HEK293 (cell line): ENCODE measurements at regions not wholly inside any gene's neighbourhood (a gene's known extent, or its start where the extent isn't known, plus 50 kb on each side); places are given as distances from the start of the nearest gene placed in this dataset.

Experiments used
- CTCF ChIA-PET: fragments of 350-600 bp; formaldehyde crosslinking; extraction: SDS; loops from one replicate; lab custom pipeline; 2021; ENCODE audit warnings: antibody characterized with exemption; lab: Yijun Ruan, JAX
- POLR2A ChIA-PET: fragments of 300-600 bp; formaldehyde crosslinking; extraction: SDS; loops from one replicate; lab custom pipeline; 2020; ENCODE audit warnings: antibody characterized with exemption, inconsistent platforms; lab: Yijun Ruan, JAX
- H3K27ac ChIP-seq: fragments of 200-500 bp; sonication (Bioruptor generic); 2 replicates; pipeline ENCODE4 v1.5.1; 2014; ENCODE audit warnings: low read depth, low read length, control low read depth, inconsistent platforms; ENCODE audit errors: extremely low read depth
- H3K36me3 ChIP-seq, 2 experiments: fragments of 200-500 bp in 1 of 2; sonication (Bioruptor generic) in 1 of 2; 1 replicate in 1 of 2; 2 replicates in 1 of 2; pipeline ENCODE4 v1.5.1; 2014 to 2017; ENCODE audit warnings: inconsistent platforms in 2 of 2, low read length in 2 of 2; ENCODE audit not compliant: control insufficient read depth in 2 of 2, insufficient read depth in 1 of 2
- H3K4me1 ChIP-seq: fragments of 200-500 bp; sonication (Bioruptor generic); 2 replicates; pipeline ENCODE4 v1.5.1; 2014; ENCODE audit warnings: mild to moderate bottlenecking, low read length, inconsistent platforms; ENCODE audit not compliant: control insufficient read depth, insufficient read depth
- H3K4me3 ChIP-seq: 2 replicates; pipeline ENCODE4 v1.5.1; 2011; ENCODE audit warnings: low read depth, mild to moderate bottlenecking, control low read depth, low read length, moderate library complexity
- H3K9me3 ChIP-seq: fragments of 200-500 bp; sonication (Bioruptor generic); 2 replicates; pipeline ENCODE4 v1.5.1; 2014; ENCODE audit warnings: low read depth, low read length, inconsistent platforms; ENCODE audit not compliant: control insufficient read depth, insufficient read depth
- BCL11B ChIP-seq: fragments of 450-650 bp; formaldehyde crosslinking; IDR thresholded peaks from 2 replicates; pipeline ENCODE4 v1.5.1; 2016; ENCODE audit warnings: low read depth, missing biosample characterization, missing genetic modification characterization
- GFI1B ChIP-seq: fragments of 450-650 bp; formaldehyde crosslinking; IDR thresholded peaks from 2 replicates; pipeline ENCODE4 v1.5.1; 2016; ENCODE audit warnings: missing biosample characterization, missing genetic modification characterization
- GLI4 ChIP-seq: fragments of 450-650 bp; formaldehyde crosslinking; IDR thresholded peaks from 2 replicates; pipeline ENCODE4 v1.5.1; 2016; ENCODE audit warnings: missing biosample characterization, missing genetic modification characterization
- HOXC10 ChIP-seq: sonication (generic); formaldehyde crosslinking; IDR thresholded peaks from 2 replicates; pipeline ENCODE4 v1.8.1; 2023; ENCODE audit warnings: mild to moderate bottlenecking, missing genetic modification reagents
- KLF9 ChIP-seq: fragments of 450-650 bp; formaldehyde crosslinking; IDR thresholded peaks from 2 replicates; pipeline ENCODE4 v1.5.1; 2016; ENCODE audit warnings: missing biosample characterization, missing genetic modification characterization, low read depth
- PRDM2 ChIP-seq: fragments of 450-650 bp; formaldehyde crosslinking; IDR thresholded peaks from 2 replicates; pipeline ENCODE4 v1.5.1; 2016; ENCODE audit warnings: missing biosample characterization, missing genetic modification characterization, borderline replicate concordance
- SETDB1 ChIP-seq: IDR thresholded peaks from one replicate; pipeline ENCODE4 v1.6.1; 2017; ENCODE audit warnings: mild to moderate bottlenecking, low read length, moderate library complexity, mixed read lengths; ENCODE audit not compliant: insufficient read length
- ZNF184 ChIP-seq: fragments of 450-650 bp; IDR thresholded peaks from 2 replicates; pipeline ENCODE4 v1.5.1; 2018; ENCODE audit warnings: missing biosample characterization, mild to moderate bottlenecking, missing genetic modification characterization
- ZNF394 ChIP-seq: fragments of 450-650 bp; formaldehyde crosslinking; IDR thresholded peaks from 2 replicates; pipeline ENCODE4 v1.5.1; 2016; ENCODE audit warnings: missing biosample characterization, missing genetic modification characterization, mild to moderate bottlenecking, moderate library complexity, borderline replicate concordance
- ZNF433 ChIP-seq: fragments of 450-650 bp; formaldehyde crosslinking; IDR thresholded peaks from 2 replicates; pipeline ENCODE4 v1.5.1; 2016; ENCODE audit warnings: missing biosample characterization, missing genetic modification characterization, low read depth
- ZNF580 ChIP-seq: fragments of 450-650 bp; formaldehyde crosslinking; IDR thresholded peaks from 2 replicates; pipeline ENCODE4 v1.5.1; 2016; ENCODE audit warnings: missing biosample characterization, missing genetic modification characterization
- TF ChIP-seq, protein P1 (sequence below): fragments of 450-650 bp; formaldehyde crosslinking; IDR thresholded peaks from 2 replicates; pipeline ENCODE4 v1.5.1; 2016; ENCODE audit warnings: missing biosample characterization, missing genetic modification characterization
- TF ChIP-seq, protein P2 (sequence below): fragments of 450-650 bp; formaldehyde crosslinking; IDR thresholded peaks from 2 replicates; pipeline ENCODE4 v1.5.1; 2017; ENCODE audit warnings: missing biosample characterization, mild to moderate bottlenecking, missing genetic modification characterization, moderate library complexity
- TF ChIP-seq, protein P3 (sequence below): fragments of 450-650 bp; formaldehyde crosslinking; optimal IDR thresholded peaks from 2 replicates; pipeline ENCODE3; 2016; ENCODE audit warnings: missing biosample characterization, mild to moderate bottlenecking, missing genetic modification characterization
- TF ChIP-seq, protein P4 (sequence below): fragments of 450-650 bp; formaldehyde crosslinking; IDR thresholded peaks from 2 replicates; pipeline ENCODE4 v1.5.1; 2016; ENCODE audit warnings: missing biosample characterization, missing genetic modification characterization, low read depth
- TF ChIP-seq, protein P5 (sequence below): fragments of 450-650 bp; formaldehyde crosslinking; conservative IDR thresholded peaks from 2 replicates; pipeline ENCODE4 v1.5.1; 2016; ENCODE audit warnings: low read depth, missing biosample characterization, missing genetic modification characterization
- TF ChIP-seq, protein P6 (sequence below): fragments of 450-650 bp; formaldehyde crosslinking; IDR thresholded peaks from 2 replicates; pipeline ENCODE4 v1.5.1; 2017; ENCODE audit warnings: missing biosample characterization, missing genetic modification characterization

DNA sequence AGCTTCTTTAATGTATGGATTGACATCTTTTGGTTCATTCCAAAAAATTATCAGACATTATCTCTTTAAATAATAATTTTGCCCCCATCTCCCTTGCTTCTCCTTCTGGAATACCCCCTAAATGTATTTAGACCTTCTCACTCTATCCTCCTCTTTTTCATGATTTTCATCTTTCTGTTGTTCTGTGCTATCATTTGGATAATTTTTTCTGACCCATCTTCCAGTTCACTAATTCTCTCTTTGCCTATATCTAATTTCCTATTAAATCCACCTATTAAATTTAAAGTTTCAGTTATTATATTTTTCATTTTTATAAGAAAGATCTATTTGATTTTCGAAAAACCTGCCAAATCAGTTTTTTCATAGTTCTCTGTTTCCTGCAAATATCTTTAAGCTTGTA is 67.8 kb upstream of the ODC1 start:
- no peaks in the 10 kb centered on the region for H3K36me3 ChIP-seq
- CTCF ChIA-PET: interaction anchor here (0.5 kb wide), 1 partner anchor 72 kb away, joined by 3 read pairs; no protein-coding TSS in a partner anchor
- H3K9me3 ChIP-seq: no peaks in the 10 kb centered on the region; the same call in 1 of the 2 replicates
- POLR2A ChIA-PET: interaction anchor here (0.5 kb wide), 1 partner anchor 22 kb away, joined by 3 read pairs; no protein-coding TSS in a partner anchor
- no peak overlapping the region for H3K27ac ChIP-seq
- no peaks in the 10 kb centered on the region for H3K4me1 ChIP-seq
- H3K4me3 ChIP-seq: no peak overlapping the region
- TF ChIP-seq, protein P1, sequence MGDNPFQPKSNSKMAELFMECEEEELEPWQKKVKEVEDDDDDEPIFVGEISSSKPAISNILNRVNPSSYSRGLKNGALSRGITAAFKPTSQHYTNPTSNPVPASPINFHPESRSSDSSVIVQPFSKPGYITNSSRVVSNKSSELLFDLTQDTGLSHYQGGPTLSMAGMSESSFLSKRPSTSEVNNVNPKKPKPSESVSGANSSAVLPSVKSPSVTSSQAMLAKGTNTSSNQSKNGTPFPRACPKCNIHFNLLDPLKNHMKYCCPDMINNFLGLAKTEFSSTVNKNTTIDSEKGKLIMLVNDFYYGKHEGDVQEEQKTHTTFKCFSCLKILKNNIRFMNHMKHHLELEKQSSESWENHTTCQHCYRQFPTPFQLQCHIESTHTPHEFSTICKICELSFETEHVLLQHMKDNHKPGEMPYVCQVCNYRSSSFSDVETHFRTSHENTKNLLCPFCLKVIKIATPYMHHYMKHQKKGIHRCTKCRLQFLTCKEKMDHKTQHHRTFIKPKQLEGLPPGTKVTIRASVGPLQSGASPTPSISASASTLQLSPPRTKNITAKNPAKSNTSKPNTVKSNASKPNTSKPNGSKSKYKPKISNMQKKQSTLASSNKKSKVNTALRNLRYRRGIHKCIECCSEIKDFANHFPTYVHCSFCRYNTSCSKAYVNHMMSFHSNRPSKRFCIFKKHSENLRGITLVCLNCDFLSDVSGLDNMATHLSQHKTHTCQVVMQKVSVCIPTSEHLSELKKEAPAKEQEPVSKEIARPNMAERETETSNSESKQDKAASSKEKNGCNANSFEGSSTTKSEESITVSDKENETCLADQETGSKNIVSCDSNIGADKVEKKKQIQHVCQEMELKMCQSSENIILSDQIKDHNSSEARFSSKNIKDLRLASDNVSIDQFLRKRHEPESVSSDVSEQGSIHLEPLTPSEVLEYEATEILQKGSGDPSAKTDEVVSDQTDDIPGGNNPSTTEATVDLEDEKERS (tag by site-specific recombination): peak; percentile 68; the same call in 1 of the 2 replicates
- TF ChIP-seq, protein P2, sequence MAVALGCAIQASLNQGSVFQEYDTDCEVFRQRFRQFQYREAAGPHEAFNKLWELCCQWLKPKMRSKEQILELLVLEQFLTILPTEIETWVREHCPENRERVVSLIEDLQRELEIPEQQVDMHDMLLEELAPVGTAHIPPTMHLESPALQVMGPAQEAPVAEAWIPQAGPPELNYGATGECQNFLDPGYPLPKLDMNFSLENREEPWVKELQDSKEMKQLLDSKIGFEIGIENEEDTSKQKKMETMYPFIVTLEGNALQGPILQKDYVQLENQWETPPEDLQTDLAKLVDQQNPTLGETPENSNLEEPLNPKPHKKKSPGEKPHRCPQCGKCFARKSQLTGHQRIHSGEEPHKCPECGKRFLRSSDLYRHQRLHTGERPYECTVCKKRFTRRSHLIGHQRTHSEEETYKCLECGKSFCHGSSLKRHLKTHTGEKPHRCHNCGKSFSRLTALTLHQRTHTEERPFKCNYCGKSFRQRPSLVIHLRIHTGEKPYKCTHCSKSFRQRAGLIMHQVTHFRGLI (tag by site-specific recombination): no peak
- TF ChIP-seq KLF9 (tag by site-specific recombination): no peak
- TF ChIP-seq SETDB1: peak; percentile 85
- 0 out of 2 replicates have a peak, but pooled peaks have one; percentile 71 for TF ChIP-seq ZNF580
- TF ChIP-seq GLI4 (tag by site-specific recombination): no peak
- TF ChIP-seq, protein P3, sequence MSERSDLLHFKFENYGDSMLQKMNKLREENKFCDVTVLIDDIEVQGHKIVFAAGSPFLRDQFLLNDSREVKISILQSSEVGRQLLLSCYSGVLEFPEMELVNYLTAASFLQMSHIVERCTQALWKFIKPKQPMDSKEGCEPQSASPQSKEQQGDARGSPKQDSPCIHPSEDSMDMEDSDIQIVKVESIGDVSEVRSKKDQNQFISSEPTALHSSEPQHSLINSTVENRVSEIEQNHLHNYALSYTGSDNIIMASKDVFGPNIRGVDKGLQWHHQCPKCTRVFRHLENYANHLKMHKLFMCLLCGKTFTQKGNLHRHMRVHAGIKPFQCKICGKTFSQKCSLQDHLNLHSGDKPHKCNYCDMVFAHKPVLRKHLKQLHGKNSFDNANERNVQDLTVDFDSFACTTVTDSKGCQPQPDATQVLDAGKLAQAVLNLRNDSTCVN: no peak
- TF ChIP-seq PRDM2: no peak
- no peak for TF ChIP-seq ZNF394 (tag by site-specific recombination)
- no peak for TF ChIP-seq HOXC10 (CRISPR knock-in tag)
- no peak for TF ChIP-seq ZNF184 (tag by site-specific recombination)
- TF ChIP-seq ZNF433 (tag by site-specific recombination): no peak
- TF ChIP-seq BCL11B (tag by site-specific recombination): no peak
- TF ChIP-seq, protein P4, sequence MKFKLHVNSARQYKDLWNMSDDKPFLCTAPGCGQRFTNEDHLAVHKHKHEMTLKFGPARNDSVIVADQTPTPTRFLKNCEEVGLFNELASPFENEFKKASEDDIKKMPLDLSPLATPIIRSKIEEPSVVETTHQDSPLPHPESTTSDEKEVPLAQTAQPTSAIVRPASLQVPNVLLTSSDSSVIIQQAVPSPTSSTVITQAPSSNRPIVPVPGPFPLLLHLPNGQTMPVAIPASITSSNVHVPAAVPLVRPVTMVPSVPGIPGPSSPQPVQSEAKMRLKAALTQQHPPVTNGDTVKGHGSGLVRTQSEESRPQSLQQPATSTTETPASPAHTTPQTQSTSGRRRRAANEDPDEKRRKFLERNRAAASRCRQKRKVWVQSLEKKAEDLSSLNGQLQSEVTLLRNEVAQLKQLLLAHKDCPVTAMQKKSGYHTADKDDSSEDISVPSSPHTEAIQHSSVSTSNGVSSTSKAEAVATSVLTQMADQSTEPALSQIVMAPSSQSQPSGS (tag by site-specific recombination): no peak
- no peak for TF ChIP-seq GFI1B (tag by site-specific recombination)
- TF ChIP-seq, protein P5, sequence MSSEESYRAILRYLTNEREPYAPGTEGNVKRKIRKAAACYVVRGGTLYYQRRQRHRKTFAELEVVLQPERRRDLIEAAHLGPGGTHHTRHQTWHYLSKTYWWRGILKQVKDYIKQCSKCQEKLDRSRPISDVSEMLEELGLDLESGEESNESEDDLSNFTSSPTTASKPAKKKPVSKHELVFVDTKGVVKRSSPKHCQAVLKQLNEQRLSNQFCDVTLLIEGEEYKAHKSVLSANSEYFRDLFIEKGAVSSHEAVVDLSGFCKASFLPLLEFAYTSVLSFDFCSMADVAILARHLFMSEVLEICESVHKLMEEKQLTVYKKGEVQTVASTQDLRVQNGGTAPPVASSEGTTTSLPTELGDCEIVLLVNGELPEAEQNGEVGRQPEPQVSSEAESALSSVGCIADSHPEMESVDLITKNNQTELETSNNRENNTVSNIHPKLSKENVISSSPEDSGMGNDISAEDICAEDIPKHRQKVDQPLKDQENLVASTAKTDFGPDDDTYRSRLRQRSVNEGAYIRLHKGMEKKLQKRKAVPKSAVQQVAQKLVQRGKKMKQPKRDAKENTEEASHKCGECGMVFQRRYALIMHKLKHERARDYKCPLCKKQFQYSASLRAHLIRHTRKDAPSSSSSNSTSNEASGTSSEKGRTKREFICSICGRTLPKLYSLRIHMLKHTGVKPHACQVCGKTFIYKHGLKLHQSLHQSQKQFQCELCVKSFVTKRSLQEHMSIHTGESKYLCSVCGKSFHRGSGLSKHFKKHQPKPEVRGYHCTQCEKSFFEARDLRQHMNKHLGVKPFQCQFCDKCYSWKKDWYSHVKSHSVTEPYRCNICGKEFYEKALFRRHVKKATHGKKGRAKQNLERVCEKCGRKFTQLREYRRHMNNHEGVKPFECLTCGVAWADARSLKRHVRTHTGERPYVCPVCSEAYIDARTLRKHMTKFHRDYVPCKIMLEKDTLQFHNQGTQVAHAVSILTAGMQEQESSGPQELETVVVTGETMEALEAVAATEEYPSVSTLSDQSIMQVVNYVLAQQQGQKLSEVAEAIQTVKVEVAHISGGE (tag by site-specific recombination): no peak
- TF ChIP-seq, protein P6, sequence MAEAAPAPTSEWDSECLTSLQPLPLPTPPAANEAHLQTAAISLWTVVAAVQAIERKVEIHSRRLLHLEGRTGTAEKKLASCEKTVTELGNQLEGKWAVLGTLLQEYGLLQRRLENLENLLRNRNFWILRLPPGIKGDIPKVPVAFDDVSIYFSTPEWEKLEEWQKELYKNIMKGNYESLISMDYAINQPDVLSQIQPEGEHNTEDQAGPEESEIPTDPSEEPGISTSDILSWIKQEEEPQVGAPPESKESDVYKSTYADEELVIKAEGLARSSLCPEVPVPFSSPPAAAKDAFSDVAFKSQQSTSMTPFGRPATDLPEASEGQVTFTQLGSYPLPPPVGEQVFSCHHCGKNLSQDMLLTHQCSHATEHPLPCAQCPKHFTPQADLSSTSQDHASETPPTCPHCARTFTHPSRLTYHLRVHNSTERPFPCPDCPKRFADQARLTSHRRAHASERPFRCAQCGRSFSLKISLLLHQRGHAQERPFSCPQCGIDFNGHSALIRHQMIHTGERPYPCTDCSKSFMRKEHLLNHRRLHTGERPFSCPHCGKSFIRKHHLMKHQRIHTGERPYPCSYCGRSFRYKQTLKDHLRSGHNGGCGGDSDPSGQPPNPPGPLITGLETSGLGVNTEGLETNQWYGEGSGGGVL (tag by site-specific recombination): no peak
